Esophagus muscularis mucosa (tissue), 4 donors: ENCODE measurements at regions not wholly inside any gene's neighbourhood (a gene's known extent, or its start where the extent isn't known, plus 50 kb on each side); places are given as distances from the start of the nearest gene placed in this dataset.
A peak's percentile ranks its signal among the peaks of the same experiment; 100 is the strongest.

Experiments used
- DNase-seq: peaks from one replicate; pipeline ENCODE4 v3.0.0-alpha.2; 2017; ENCODE audit errors: extremely low spot score
- H3K27ac ChIP-seq, 4 donors: fragments of 200-600 bp; sonication (generic); replicated peaks in 1 of 4; 1 replicate in 3 of 4; 2 replicates in 1 of 4; pipeline ENCODE4 v1.5.1; 2016 to 2019; ENCODE audit warnings: mild to moderate bottlenecking in 1 of 4
- H3K27me3 ChIP-seq, 4 donors: fragments of 200-600 bp; sonication (generic); one replicate each; pipeline versions ENCODE4 v1.5.1 to v1.6.0; 2016 to 2019
- H3K36me3 ChIP-seq, 4 donors: fragments of 200-600 bp; sonication (generic); one replicate each; pipeline ENCODE4 v1.5.1; 2016 to 2019
- H3K4me1 ChIP-seq, 4 donors: fragments of 200-600 bp; sonication (generic); one replicate each; pipeline ENCODE4 v1.5.1; 2016 to 2019
- H3K4me3 ChIP-seq, 4 donors: fragments of 200-600 bp; sonication (generic); 1 replicate in 2 of 4; 2 replicates in 2 of 4; pipeline ENCODE4 v1.5.1; 2016 to 2019; ENCODE audit warnings: mild to moderate bottlenecking in 4 of 4, moderate library complexity in 1 of 4
- H3K9me3 ChIP-seq, 4 donors: fragments of 200-600 bp; sonication (generic); 1 replicate in 3 of 4; 2 replicates in 1 of 4; pipeline ENCODE4 v1.5.1; 2016 to 2019
- EP300 ChIP-seq: sonication (generic); formaldehyde crosslinking; IDR thresholded peaks from one replicate; pipeline ENCODE4 v1.6.1; 2017; ENCODE audit warnings: antibody characterized with exemption
- POLR2A ChIP-seq: fragments of 450-650 bp; IDR thresholded peaks from one replicate; pipeline ENCODE4 v1.6.1; 2017; ENCODE audit warnings: antibody characterized with exemption, moderate library complexity, mild to moderate bottlenecking, low read depth
- POLR2AphosphoS5 ChIP-seq, 2 donors: sonication (generic); formaldehyde crosslinking; IDR thresholded peaks; one replicate each; pipeline ENCODE4 v1.6.1; 2017; ENCODE audit warnings: antibody characterized with exemption in 2 of 2
- WGBS: methylation state at CpG from one replicate; pipeline ENCODE4 v1.1.5; 2018; 5-methylcytosine and 5-hydroxymethylcytosine counted together
- intact Hi-C: fragments of 100-400 bp; cut with DNase I; formaldehyde crosslinking; loops from one replicate; pipeline ENCODE4 v1.15.1; 2023
- TF ChIP-seq, protein P1 (sequence below), 3 experiments: fragments of 200-600 bp in 2 of 3; fragments of 450-650 bp in 1 of 3; sonication (generic) in 2 of 3; IDR thresholded peaks; one replicate each; pipeline ENCODE4 v1.5.1; 2017 to 2019; ENCODE audit warnings: antibody characterized with exemption in 3 of 3, mild to moderate bottlenecking in 2 of 3, moderate library complexity in 1 of 3

DNA sequence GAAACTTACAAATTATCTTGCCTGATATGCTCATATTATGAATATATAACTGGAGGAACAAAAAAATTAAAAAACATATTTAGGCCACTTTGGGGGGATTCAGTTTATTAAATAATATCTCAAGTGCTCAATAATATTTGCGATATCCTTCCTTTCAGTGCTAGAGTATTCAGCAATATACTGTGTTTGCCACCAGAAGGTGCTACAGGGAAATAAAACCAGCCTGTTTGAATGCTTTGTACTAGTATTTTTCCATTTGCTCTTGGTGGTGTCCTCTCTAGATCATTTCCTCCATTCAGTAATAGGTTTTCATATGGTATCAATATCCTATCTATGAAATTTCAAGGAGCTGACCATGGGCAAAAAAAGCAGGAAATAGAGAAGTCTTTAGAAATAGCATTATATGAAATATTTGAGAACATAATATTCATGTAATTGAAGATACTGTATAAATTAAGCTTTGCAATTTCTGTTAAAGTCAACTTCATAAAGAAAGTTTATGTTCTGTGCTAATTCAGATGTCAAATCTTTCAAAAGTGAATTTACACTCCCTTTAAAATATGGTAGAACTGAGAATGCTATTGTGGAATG is 106.2 kb upstream of the NAV3 start:
- H3K27me3 ChIP-seq, result no peaks in the 10 kb centered on the region
- H3K9me3 ChIP-seq, result no peaks in the 10 kb centered on the region
- 69% methylated on average over 1 of the region's 1 CpG for WGBS
- intact Hi-C loops, result loop anchor here (5.0 kb wide), 1 partner anchor 203 kb away; no protein-coding TSS in a partner anchor
- TF ChIP-seq EP300 (no peak), POLR2AphosphoS5 (IDR thresholded peaks at IDR 0.05) (no peak), POLR2A (no peak)
- TF ChIP-seq, protein P1, sequence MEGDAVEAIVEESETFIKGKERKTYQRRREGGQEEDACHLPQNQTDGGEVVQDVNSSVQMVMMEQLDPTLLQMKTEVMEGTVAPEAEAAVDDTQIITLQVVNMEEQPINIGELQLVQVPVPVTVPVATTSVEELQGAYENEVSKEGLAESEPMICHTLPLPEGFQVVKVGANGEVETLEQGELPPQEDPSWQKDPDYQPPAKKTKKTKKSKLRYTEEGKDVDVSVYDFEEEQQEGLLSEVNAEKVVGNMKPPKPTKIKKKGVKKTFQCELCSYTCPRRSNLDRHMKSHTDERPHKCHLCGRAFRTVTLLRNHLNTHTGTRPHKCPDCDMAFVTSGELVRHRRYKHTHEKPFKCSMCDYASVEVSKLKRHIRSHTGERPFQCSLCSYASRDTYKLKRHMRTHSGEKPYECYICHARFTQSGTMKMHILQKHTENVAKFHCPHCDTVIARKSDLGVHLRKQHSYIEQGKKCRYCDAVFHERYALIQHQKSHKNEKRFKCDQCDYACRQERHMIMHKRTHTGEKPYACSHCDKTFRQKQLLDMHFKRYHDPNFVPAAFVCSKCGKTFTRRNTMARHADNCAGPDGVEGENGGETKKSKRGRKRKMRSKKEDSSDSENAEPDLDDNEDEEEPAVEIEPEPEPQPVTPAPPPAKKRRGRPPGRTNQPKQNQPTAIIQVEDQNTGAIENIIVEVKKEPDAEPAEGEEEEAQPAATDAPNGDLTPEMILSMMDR (IDR thresholded peaks at IDR 0.05), result peak; percentile 30 to 53 (median 38)
- no peaks in the 10 kb centered on the region for H3K36me3 ChIP-seq
- no peak overlapping the region for H3K4me3 ChIP-seq
- H3K4me1 ChIP-seq, result peaks cover 0 to 21% (median 7%) of the 10 kb centered on the region in 4 donors
- H3K27ac ChIP-seq, result no peak overlapping the region
- no peak for DNase-seq

DNA sequence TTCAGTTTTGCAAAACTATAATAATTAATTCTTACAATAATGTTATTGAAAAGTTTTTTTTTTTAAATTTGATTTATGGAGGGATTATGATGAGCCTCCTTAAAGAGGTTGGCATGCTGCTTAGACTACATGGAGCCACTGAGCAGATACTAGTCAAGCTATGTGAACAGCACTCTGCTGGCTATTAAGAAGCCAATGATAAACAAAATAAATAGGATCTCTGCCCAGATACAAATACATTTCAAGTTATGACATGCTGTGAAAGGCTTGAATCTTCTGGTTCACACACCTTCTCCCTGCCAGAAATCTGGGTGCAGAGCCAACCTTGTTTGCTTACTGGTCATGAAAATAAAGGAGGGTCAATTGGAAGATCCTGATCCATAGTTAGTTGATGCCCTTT is 107.4 kb upstream of the NAV3 start:
- Histone ChIP-seq H3K9me3 (peaks cover 0 to 4% (median 3%) of the 10 kb centered on the region in 4 donors), H3K27ac (no peak overlapping the region), H3K36me3 (no peaks in the 10 kb centered on the region), H3K27me3 (no peaks in the 10 kb centered on the region), H3K4me3 (no peak overlapping the region), H3K4me1 (peaks cover 0 to 21% (median 7%) of the 10 kb centered on the region in 4 donors)
- TF ChIP-seq, protein P1 (IDR thresholded peaks at IDR 0.05), result no peak
- no peak for TF ChIP-seq POLR2A
- TF ChIP-seq EP300, result no peak
- no peak for TF ChIP-seq POLR2AphosphoS5 (IDR thresholded peaks at IDR 0.05)
- intact Hi-C loops, result loop anchor here (5.0 kb wide), 1 partner anchor 204 kb away; no protein-coding TSS in a partner anchor
- no peak for DNase-seq

DNA sequence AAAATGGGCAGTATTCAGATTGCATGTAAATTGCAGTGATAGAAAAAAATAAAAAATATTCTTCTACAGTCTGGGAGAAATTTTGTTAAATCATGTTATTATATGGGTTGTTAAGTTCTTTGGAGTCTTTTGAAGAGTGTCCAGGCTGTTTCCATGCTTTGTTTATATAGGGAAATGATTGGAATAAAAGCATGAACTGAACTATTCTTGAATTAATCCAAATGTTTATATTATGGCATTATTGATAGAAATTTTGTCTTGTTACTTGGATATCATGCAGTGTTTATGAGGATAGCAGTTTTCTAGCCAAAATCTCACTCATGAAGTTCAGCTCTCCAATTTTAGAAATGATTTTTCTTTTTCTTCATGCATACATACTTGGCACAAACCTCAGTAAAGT is 108.2 kb upstream of the NAV3 start:
- no peak overlapping the region for H3K4me3 ChIP-seq
- TF ChIP-seq EP300, result no peak
- no peak for TF ChIP-seq POLR2A
- no peak for TF ChIP-seq POLR2AphosphoS5 (IDR thresholded peaks at IDR 0.05)
- TF ChIP-seq, protein P1 (IDR thresholded peaks at IDR 0.05), result no peak
- H3K9me3 ChIP-seq, result peaks cover 0 to 10% (median 7%) of the 10 kb centered on the region in 4 donors
- peaks cover 0 to 18% (median 7%) of the 10 kb centered on the region in 4 donors for H3K4me1 ChIP-seq
- intact Hi-C loops, result loop anchor here (5.0 kb wide), 1 partner anchor 205 kb away; no protein-coding TSS in a partner anchor
- H3K27me3 ChIP-seq, result no peaks in the 10 kb centered on the region
- no peaks in the 10 kb centered on the region for H3K36me3 ChIP-seq
- no peak for DNase-seq
- H3K27ac ChIP-seq, result no peak overlapping the region

DNA sequence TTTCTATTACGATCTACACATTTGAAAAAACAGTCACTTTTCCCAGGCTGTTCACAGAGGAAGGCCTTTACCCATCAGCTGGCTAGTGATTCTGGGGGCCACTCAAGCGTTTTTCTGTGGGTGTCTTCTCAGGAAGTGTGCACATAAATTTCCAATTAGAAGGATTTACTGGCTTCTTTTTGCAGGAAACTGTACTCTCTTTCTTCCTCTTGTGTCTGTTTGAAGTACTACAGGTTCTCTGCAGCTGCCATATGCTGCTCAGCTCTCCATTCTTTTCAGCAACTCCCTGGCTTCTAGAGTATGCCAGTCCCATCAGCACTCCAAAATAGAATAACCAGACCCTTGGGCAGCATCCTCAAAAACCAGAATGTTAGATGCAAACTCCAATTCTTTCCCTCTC is 110.4 kb upstream of the NAV3 start:
- no peak for DNase-seq
- intact Hi-C loops, result loop anchor here (5.0 kb wide), 1 partner anchor 207 kb away; no protein-coding TSS in a partner anchor

More for the DNA sequence above, 110.4 kb upstream of the NAV3 start:
- peaks cover 0 to 15% (median 5%) of the 10 kb centered on the region in 4 donors for H3K4me1 ChIP-seq
- no peak for TF ChIP-seq EP300
- TF ChIP-seq, protein P1 (IDR thresholded peaks at IDR 0.05), result peak in 1 of 3 experiments; percentile 8
- no peak overlapping the region for H3K4me3 ChIP-seq
- H3K27me3 ChIP-seq, result no peaks in the 10 kb centered on the region
- WGBS, result 60% methylated on average over 2 of the region's 2 CpGs
- H3K27ac ChIP-seq, result no peak overlapping the region
- peaks cover 0 to 10% (median 7%) of the 10 kb centered on the region in 4 donors for H3K9me3 ChIP-seq
- H3K36me3 ChIP-seq, result no peaks in the 10 kb centered on the region
